ENCODE measurements at regions not wholly inside any gene's neighbourhood (a gene's known extent, or its start where the extent isn't known, plus 50 kb on each side); places are given as distances from the start of the nearest gene placed in this dataset.
"Not testable (repeated sequence)": the region's sequence is repeated elsewhere in the genome, so short reads cannot be mapped to it uniquely, and the experiment has no call there.

DNA sequence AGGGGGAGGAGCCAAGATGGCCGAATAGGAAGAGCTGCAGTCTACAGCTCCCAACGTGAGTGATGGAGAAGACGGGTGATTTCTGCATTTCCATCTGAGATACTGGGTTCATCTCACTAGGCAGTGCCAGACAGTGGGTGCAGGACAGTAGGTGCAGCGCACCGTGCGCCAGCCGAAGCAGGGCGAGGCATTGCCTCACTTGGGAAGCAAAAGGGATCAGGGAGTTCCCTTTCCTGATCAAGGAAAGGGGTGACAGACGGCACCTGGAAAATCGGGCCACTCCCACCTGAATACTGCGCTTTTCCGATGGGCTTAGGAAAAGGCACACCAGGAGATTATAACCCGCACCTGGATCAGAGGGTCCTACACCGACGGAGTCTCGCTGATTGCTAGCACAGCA lies 121.1 kb upstream of the SESTD1 start:
- not testable (repeated sequence) for H3K4me2 ChIP-seq, H4K20me1 ChIP-seq, H3K9ac ChIP-seq, H3K27me3 ChIP-seq, H3K27ac ChIP-seq, H3K36me3 ChIP-seq, H3K9me3 ChIP-seq, H3K4me1 ChIP-seq, H3K4me3 ChIP-seq

DNA sequence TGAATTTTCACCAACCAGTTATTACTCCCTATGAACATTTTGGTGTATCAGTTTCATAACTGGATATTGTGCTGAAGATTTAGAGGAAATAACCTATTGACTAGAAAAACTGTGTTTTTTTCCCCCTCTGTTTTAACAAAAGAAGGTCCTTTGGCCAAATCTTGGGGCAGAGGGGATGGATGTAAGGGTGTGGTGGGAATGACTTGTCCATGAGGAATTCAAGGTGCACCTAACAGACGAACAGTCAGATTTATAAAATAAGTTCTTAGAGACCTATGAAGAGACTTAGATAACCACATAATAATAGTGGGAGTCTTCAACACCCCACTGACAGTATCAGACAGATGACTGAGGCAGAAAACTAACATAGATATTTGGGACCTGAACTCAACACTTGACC lies 119.3 kb upstream of the SESTD1 start:
- H3K27ac ChIP-seq = no peak overlapping the region
- no peaks in the 10 kb centered on the region for H4K20me1 ChIP-seq
- H3K4me2 ChIP-seq = no peak overlapping the region
- H3K36me3 ChIP-seq = no peaks in the 10 kb centered on the region
- no peak for TF ChIP-seq Cebpa-rat (IDR thresholded peaks at IDR 0.05)
- no peak overlapping the region for H3K9ac ChIP-seq
- no peaks in the 10 kb centered on the region for H3K4me1 ChIP-seq
- H3K27me3 ChIP-seq = no peaks in the 10 kb centered on the region
- peaks cover 5% of the 10 kb centered on the region; the same call in 1 of the 2 replicates for H3K9me3 ChIP-seq
- H3K4me3 ChIP-seq = no peak overlapping the region

DNA sequence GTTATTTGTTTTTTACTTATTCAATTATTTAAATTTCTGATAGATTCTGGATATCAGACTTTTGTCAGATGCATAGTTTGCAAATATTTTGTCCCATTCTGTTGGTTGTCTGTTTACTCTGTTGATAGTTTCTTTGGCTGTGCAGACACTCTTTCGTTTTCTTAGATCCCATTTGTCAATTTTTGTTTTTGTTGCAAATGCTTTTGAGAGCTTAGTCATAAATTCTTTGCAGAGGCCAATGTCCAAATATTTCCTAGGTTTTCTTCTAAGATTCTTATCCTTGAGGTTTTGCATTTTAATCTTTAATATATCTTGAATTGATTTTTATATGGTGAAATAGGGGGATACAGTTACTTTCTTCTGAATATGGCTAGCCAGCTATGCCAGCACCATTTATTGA lies 112.7 kb upstream of the SESTD1 start:
- Histone ChIP-seq H3K27me3 (no peaks in the 10 kb centered on the region), H3K9ac (no peak overlapping the region), H3K27ac (no peak overlapping the region), H3K36me3 (no peaks in the 10 kb centered on the region), H3K4me2 (no peak overlapping the region), H3K4me3 (no peak overlapping the region), H3K4me1 (no peaks in the 10 kb centered on the region), H4K20me1 (no peaks in the 10 kb centered on the region), H3K9me3 (no peaks in the 10 kb centered on the region)
- no peak for TF ChIP-seq Cebpa-rat (IDR thresholded peaks at IDR 0.05)

DNA sequence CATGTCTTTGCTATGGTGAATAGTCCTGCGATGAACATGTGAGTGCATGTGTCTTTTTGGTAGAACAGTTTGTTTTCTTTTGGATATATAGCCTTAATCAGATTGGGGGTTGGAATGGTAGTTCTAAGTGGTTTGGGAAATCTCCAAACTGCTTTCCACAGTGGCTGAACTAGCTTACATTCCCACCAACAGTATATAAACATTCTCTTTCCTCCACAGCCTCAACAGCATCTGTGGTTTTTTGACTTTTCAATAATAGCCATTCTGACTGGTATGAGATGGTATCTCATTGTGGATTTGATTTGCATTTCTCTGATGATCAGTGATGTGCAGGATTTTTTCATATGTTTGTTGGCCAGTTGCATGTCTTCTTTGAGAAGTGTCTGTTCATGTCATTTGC lies 112.2 kb upstream of the SESTD1 start:
- no peak for TF ChIP-seq Cebpa-rat (IDR thresholded peaks at IDR 0.05)
- no peak overlapping the region for H3K27ac ChIP-seq
- no peaks in the 10 kb centered on the region for H3K9me3 ChIP-seq
- no peak overlapping the region for H3K9ac ChIP-seq
- H3K36me3 ChIP-seq = no peaks in the 10 kb centered on the region
- no peaks in the 10 kb centered on the region for H3K27me3 ChIP-seq
- no peaks in the 10 kb centered on the region for H4K20me1 ChIP-seq
- H3K4me1 ChIP-seq = no peaks in the 10 kb centered on the region
- no peak overlapping the region for H3K4me3 ChIP-seq
- no peak overlapping the region for H3K4me2 ChIP-seq

DNA sequence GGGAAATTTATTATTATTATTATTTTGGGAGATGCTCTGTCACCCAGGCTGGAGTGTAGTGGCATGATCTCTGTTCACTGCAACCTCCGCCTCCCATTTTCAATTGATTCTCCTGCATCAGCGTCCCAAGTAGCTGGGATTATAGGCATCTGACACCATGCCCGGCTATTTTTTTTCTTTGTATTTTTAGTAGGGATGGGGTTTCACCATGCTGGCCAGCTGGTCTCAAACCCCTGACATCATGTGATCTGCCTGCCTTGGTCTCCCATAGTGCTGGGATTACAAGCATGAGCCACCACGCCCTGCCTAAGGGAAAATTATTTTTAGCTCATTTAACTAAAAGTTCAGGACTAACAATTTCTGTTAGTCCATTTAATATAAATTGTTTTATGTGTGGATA lies 109.2 kb upstream of the SESTD1 start:
- H3K27me3 ChIP-seq = no peaks in the 10 kb centered on the region
- H3K4me2 ChIP-seq = no peak overlapping the region
- no peaks in the 10 kb centered on the region for H3K36me3 ChIP-seq
- no peaks in the 10 kb centered on the region for H4K20me1 ChIP-seq
- no peaks in the 10 kb centered on the region for H3K4me1 ChIP-seq
- H3K27ac ChIP-seq = no peak overlapping the region
- no peak for TF ChIP-seq Cebpa-rat (IDR thresholded peaks at IDR 0.05)
- H3K9ac ChIP-seq = no peak overlapping the region
- H3K4me3 ChIP-seq = no peak overlapping the region
- H3K9me3 ChIP-seq = no peaks in the 10 kb centered on the region

DNA sequence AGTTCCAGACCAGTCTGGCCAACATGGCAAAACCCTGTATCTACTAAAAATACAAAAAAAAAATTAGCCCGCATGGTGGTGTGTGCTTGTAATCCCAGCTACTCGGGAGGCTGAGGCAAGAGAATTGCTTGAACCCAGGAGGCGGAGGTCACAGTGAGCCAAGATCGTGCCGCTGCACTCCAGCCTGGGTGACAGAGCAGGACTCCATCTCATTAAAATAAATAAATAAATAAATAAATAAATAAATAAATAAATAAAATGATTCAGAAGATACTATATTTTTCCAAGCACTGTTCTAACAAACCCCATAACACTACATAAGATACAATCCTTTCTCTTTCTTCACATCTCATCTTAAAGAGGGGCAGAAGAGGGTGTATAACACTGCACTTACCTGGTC lies 100.9 kb upstream of the SESTD1 start:
- H3K9ac ChIP-seq, H3K27me3 ChIP-seq, H3K27ac ChIP-seq, H3K4me3 ChIP-seq, H3K36me3 ChIP-seq, H3K4me2 ChIP-seq, H3K9me3 ChIP-seq, H3K4me1 ChIP-seq, H4K20me1 ChIP-seq: not testable (repeated sequence)

DNA sequence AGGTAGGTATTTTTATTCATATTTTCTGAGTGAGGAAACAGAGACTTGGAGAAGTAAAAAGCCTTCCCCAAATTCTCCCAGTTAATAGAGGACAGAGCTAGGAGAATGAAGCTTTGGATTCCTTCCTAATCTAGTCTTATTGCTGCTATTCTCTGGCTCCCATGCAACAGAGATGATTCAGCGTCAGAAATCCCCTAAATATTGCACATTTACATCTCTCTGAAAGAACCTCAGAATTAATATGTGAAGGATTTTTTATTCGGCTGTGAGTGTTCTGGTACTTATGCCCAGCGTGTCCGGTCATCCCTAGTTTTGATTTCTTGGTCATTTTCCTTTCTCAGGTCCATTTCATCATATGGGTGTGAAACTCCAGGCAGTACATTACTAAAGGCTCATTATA lies 91.2 kb upstream of the SESTD1 start:
- Histone ChIP-seq H3K9me3 (no peaks in the 10 kb centered on the region), H3K4me2 (no peak overlapping the region), H4K20me1 (no peaks in the 10 kb centered on the region), H3K27ac (no peak overlapping the region), H3K4me3 (no peak overlapping the region), H3K9ac (no peak overlapping the region), H3K27me3 (no peaks in the 10 kb centered on the region), H3K36me3 (no peaks in the 10 kb centered on the region), H3K4me1 (no peaks in the 10 kb centered on the region; the same call in 1 of the 2 replicates)
- TF ChIP-seq Cebpa-rat (IDR thresholded peaks at IDR 0.05) = no peak

DNA sequence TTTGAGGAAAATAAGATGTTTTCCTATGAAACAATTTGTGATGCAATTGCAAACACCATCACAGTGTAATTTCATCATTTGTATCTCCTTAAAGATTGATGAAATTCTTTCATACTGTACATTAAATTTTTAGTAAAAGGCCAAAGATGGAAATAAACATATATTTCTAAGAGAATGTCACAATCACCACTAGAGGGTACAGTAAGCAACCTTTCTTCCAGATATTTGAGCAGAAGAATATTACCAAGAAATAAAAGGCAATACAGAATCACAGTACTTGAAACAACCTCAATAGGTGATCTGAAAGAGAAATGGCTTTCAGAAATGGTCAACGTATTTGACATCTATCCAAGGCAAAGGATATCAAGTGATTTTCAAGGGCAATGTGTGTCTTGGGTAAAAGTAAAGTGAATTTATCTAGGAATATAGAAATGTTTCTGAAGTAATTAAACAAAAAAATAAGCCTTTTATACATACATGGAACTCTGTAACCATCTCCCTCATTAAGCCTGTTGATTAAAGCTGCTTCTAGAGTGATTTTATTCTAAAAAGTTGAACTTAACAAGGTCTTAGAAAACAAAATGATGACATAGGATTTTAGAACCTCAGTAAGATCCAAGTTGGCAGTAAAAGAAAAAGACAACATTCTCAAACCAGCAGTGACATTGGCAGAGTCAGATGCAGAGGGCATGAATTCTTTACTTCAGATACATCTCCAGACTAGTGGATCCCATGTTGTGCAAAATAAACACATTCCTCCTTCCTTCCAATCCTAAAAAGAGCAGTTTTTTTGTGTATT lies 90.3 kb upstream of the SESTD1 start:
- TF ChIP-seq Cebpa-rat (IDR thresholded peaks at IDR 0.05) = no peak
- H4K20me1 ChIP-seq = no peaks in the 10 kb centered on the region
- H3K27me3 ChIP-seq = no peaks in the 10 kb centered on the region
- no peaks in the 10 kb centered on the region for H3K36me3 ChIP-seq
- H3K4me2 ChIP-seq = no peak overlapping the region
- no peak overlapping the region for H3K9ac ChIP-seq
- H3K9me3 ChIP-seq = no peaks in the 10 kb centered on the region
- no peak overlapping the region for H3K27ac ChIP-seq
- H3K4me3 ChIP-seq = no peak overlapping the region
- peaks cover 8% of the 10 kb centered on the region for H3K4me1 ChIP-seq

DNA sequence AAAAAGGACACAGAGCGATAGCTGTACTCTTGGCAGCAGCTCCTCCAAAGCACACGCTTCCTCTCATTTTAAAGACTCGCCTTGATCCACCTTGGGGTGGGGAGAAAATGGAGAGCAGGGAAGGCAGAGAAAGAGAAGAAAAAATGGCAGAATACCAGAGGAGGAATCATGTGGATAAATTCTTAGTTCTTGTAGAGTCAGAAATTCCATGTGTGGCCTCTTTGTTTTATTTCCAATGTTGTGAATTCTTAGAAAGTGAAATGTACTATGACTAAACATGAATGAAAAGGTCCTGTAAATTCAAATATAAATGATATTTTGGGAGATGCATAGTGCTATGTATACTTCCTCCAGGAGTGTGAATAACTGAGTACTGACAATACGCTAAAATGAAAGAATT lies 89.7 kb upstream of the SESTD1 start:
- H3K4me1 ChIP-seq = peaks cover 14% of the 10 kb centered on the region

DNA sequence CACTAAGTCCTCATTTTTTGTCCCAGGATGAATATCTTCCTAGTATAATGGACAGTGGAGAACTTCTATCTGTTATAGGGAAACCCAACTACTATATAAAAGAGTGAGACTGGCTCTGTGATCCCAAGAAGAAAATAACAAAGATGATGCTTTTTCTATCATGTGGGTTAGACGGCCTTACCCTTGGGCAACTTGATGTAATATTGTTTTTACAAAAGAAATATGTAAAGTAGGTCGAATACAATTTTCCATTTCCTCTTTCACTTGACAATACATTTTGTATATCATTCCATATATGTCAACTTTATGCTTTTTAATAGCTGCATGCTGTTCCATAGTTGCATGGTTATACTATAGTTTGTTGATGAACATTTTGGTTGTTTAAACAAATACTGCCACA lies 87.5 kb upstream of the SESTD1 start:
- Histone ChIP-seq H3K27me3 (no peaks in the 10 kb centered on the region), H3K4me3 (no peak overlapping the region), H4K20me1 (no peaks in the 10 kb centered on the region), H3K9ac (no peak overlapping the region), H3K4me2 (no peak overlapping the region), H3K36me3 (no peaks in the 10 kb centered on the region), H3K27ac (no peak overlapping the region), H3K4me1 (peaks cover 20% of the 10 kb centered on the region), H3K9me3 (no peaks in the 10 kb centered on the region)
- no peak for TF ChIP-seq Cebpa-rat (IDR thresholded peaks at IDR 0.05)

More for the DNA sequence above, 89.7 kb upstream of the SESTD1 start:
- H3K27ac ChIP-seq = no peak overlapping the region
- TF ChIP-seq Cebpa-rat (IDR thresholded peaks at IDR 0.05) = no peak
- no peak overlapping the region for H3K4me3 ChIP-seq
- H3K9me3 ChIP-seq = no peaks in the 10 kb centered on the region
- no peaks in the 10 kb centered on the region for H3K27me3 ChIP-seq
- H3K36me3 ChIP-seq = no peaks in the 10 kb centered on the region
- no peak overlapping the region for H3K4me2 ChIP-seq
- no peaks in the 10 kb centered on the region for H4K20me1 ChIP-seq
- H3K9ac ChIP-seq = no peak overlapping the region

DNA sequence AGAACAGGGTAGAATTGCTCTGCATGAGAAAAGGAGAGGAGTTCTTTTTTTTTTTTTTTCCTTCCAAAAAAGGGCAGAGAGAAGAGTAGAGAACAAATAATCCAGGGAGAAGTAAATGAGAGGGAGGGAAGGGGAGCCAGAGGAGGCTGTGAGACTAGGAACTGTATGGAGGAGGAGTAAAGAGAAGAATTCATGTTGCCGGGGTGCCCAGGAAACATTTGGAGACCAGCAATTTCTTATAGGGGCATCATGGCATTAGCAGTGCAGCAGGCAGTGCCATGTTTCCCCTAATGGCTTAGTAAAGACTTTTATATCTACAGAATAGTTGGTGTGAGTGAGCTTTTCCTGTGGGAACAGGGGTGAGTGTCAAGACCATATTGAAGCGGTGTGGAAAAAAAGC lies 86.4 kb upstream of the SESTD1 start:
- Histone ChIP-seq H3K9ac (no peak overlapping the region), H3K27me3 (no peaks in the 10 kb centered on the region), H3K4me3 (no peak overlapping the region)

More for the DNA sequence above, 86.4 kb upstream of the SESTD1 start:
- H3K4me2 ChIP-seq = no peak overlapping the region
- peaks cover 20% of the 10 kb centered on the region for H3K4me1 ChIP-seq
- no peaks in the 10 kb centered on the region for H4K20me1 ChIP-seq
- H3K27ac ChIP-seq = no peak overlapping the region
- no peaks in the 10 kb centered on the region for H3K36me3 ChIP-seq
- H3K9me3 ChIP-seq = no peaks in the 10 kb centered on the region
- TF ChIP-seq Cebpa-rat (IDR thresholded peaks at IDR 0.05) = no peak
